H1 (cell line): ENCODE measurements at regions not wholly inside any gene's neighbourhood (a gene's known extent, or its start where the extent isn't known, plus 50 kb on each side); places are given as distances from the start of the nearest gene placed in this dataset.

ENCODE experiments used
- CTCF ChIA-PET: fragments of 300-600 bp; sonication (Branson Sonifier 250); formaldehyde crosslinking; loops from one replicate; lab custom pipeline; 2021; ENCODE audit not compliant: partially characterized antibody; lab: Charles Lee
- POLR2A ChIA-PET: fragments of 300-600 bp; sonication (Branson Sonifier 250); formaldehyde crosslinking; loops from one replicate; lab custom pipeline; 2021; ENCODE audit warnings: inconsistent platforms; ENCODE audit not compliant: partially characterized antibody; lab: Charles Lee
- DNase-seq, 2 experiments: peaks; one replicate each; pipeline versions ENCODE4 v3.0.0 to v3.0.0-alpha.2; 2010 to 2022; ENCODE audit warnings: low spot score in 2 of 2, low read depth in 1 of 2, mixed read lengths in 1 of 2
- FAIRE-seq: peaks from 2 replicates; lab custom pipeline; 2011; peaks lifted over from hg19 to GRCh38; lab: Jason Lieb, UNC
- H2AFZ ChIP-seq: 2 replicates; pipeline ENCODE4 v1.8.1; 2012; ENCODE audit warnings: low read length, inconsistent platforms
- H2AK5ac ChIP-seq: 2 replicates; pipeline ENCODE4 v1.6.1; 2013; ENCODE audit warnings: low read depth, low read length
- H2BK120ac ChIP-seq: replicated peaks from 2 replicates; pipeline ENCODE3; 2013; ENCODE audit warnings: low read depth, low read length, inconsistent platforms
- H2BK12ac ChIP-seq: 2 replicates; pipeline ENCODE4 v1.6.1; 2013; ENCODE audit warnings: low read depth, low read length
- H2BK15ac ChIP-seq: 2 replicates; pipeline ENCODE4 v1.6.1; 2013; ENCODE audit warnings: low read length
- H2BK20ac ChIP-seq: 2 replicates; pipeline ENCODE4 v1.6.1; 2013; ENCODE audit warnings: low read length
- H2BK5ac ChIP-seq: 2 replicates; pipeline ENCODE4 v1.6.1; 2013; ENCODE audit warnings: low read depth, low read length
- H3K14ac ChIP-seq: 2 replicates; pipeline ENCODE4 v1.6.1; 2013; ENCODE audit warnings: inconsistent platforms; ENCODE audit not compliant: insufficient read length
- H3K18ac ChIP-seq: 2 replicates; pipeline ENCODE4 v1.6.1; 2013; ENCODE audit warnings: low read length; ENCODE audit errors: extremely low read depth
- H3K23ac ChIP-seq: 2 replicates; pipeline ENCODE4 v1.6.1; 2013; ENCODE audit warnings: inconsistent platforms; ENCODE audit not compliant: insufficient read length
- H3K23me2 ChIP-seq: 2 replicates; pipeline ENCODE4 v1.6.1; 2013; ENCODE audit warnings: low read depth, low read length
- H3K27ac ChIP-seq: 2 replicates; pipeline ENCODE4 v1.6.1; 2011; ENCODE audit warnings: low read depth, low read length, inconsistent platforms
- H3K27me3 ChIP-seq, 4 experiments: replicated peaks in 1 of 4; 1 replicate in 1 of 4; 2 replicates in 3 of 4; pipeline versions ENCODE4 v1.6.1 to v1.8.1; 2011 to 2013; ENCODE audit warnings: low read length in 3 of 4, mild to moderate bottlenecking in 3 of 4, inconsistent platforms in 2 of 4, mixed read lengths in 2 of 4, moderate library complexity in 1 of 4; ENCODE audit not compliant: control insufficient read depth in 3 of 4, insufficient read depth in 3 of 4; ENCODE audit errors: extremely low read depth in 1 of 4
- H3K36me3 ChIP-seq, 4 experiments: 2 replicates each; pipeline versions ENCODE4 v1.6.1 to v1.8.1; 2011 to 2013; ENCODE audit warnings: mild to moderate bottlenecking in 4 of 4, low read length in 3 of 4, moderate library complexity in 2 of 4, control low read depth in 1 of 4, inconsistent platforms in 1 of 4; ENCODE audit not compliant: insufficient read depth in 4 of 4, control insufficient read depth in 2 of 4
- H3K4ac ChIP-seq: replicated peaks from 2 replicates; pipeline ENCODE3; 2013; ENCODE audit warnings: low read length, low read depth, mixed read lengths, inconsistent platforms; ENCODE audit not compliant: insufficient read length
- H3K4me1 ChIP-seq, 4 experiments: replicated peaks in 1 of 4; 1 replicate in 1 of 4; 2 replicates in 3 of 4; pipeline versions ENCODE4 v1.6.1 to v1.8.1; 2011 to 2013; ENCODE audit warnings: low read length in 3 of 4, inconsistent platforms in 2 of 4, mixed read lengths in 1 of 4; ENCODE audit not compliant: insufficient read depth in 4 of 4, control insufficient read depth in 3 of 4
- H3K4me2 ChIP-seq, 2 experiments: 2 replicates each; pipeline versions ENCODE4 v1.6.1 to v1.8.1; 2011 to 2013; ENCODE audit warnings: low read depth in 2 of 2, low read length in 2 of 2, control low read depth in 1 of 2, inconsistent platforms in 1 of 2, mild to moderate bottlenecking in 1 of 2; ENCODE audit not compliant: insufficient read depth in 1 of 2
- H3K4me3 ChIP-seq, 4 experiments: fragments of 200-600, 300-600 bp in 1 of 4; sonication (generic), shearing (Covaris generic), sonication (Bioruptor Twin) in 1 of 4; 2 replicates each; pipeline versions ENCODE4 v1.5.1 to v1.8.1; 2011 to 2016; ENCODE audit warnings: low read length in 4 of 4, low read depth in 3 of 4, control low read depth in 2 of 4, inconsistent platforms in 2 of 4, mild to moderate bottlenecking in 2 of 4, mixed read lengths in 1 of 4, moderate library complexity in 1 of 4; ENCODE audit not compliant: insufficient read depth in 2 of 4; ENCODE audit errors: extremely low read depth in 1 of 4
- H3K56ac ChIP-seq: replicated peaks from 2 replicates; pipeline ENCODE3; 2013; ENCODE audit warnings: low read depth, mild to moderate bottlenecking, mixed read lengths, low read length, inconsistent platforms; ENCODE audit not compliant: insufficient read length
- H3K79me1 ChIP-seq: 2 replicates; pipeline ENCODE4 v1.6.1; 2013; ENCODE audit warnings: low read depth, low read length, control low read depth
- H3K79me2 ChIP-seq, 2 experiments: 2 replicates each; pipeline versions ENCODE4 v1.6.1 to v1.8.1; 2012 to 2013; ENCODE audit warnings: low read length in 2 of 2, mild to moderate bottlenecking in 2 of 2, inconsistent platforms in 1 of 2; ENCODE audit not compliant: insufficient read depth in 2 of 2, control insufficient read depth in 1 of 2
- H3K9ac ChIP-seq, 4 experiments: replicated peaks in 1 of 4; 1 replicate in 1 of 4; 2 replicates in 3 of 4; pipeline versions ENCODE4 v1.6.1 to v1.8.1; 2011 to 2013; ENCODE audit warnings: low read depth in 3 of 4, low read length in 3 of 4, control low read depth in 2 of 4, mild to moderate bottlenecking in 2 of 4, moderate library complexity in 2 of 4, inconsistent platforms in 1 of 4; ENCODE audit errors: extremely low read depth in 1 of 4
- H3K9me3 ChIP-seq, 2 experiments: 2 replicates each; pipeline versions ENCODE4 v1.6.1 to v1.8.1; 2012 to 2013; ENCODE audit warnings: mild to moderate bottlenecking in 2 of 2, moderate library complexity in 2 of 2, control low read depth in 1 of 2, inconsistent platforms in 1 of 2, low read depth in 1 of 2, low read length in 1 of 2, mixed read lengths in 1 of 2; ENCODE audit not compliant: insufficient read depth in 2 of 2
- H4K20me1 ChIP-seq, 2 experiments: replicated peaks in 1 of 2; 2 replicates each; pipeline versions ENCODE3 to v1.8.1; 2011 to 2013; ENCODE audit warnings: inconsistent platforms in 2 of 2, low read length in 2 of 2, mild to moderate bottlenecking in 1 of 2; ENCODE audit not compliant: insufficient read depth in 2 of 2, control insufficient read depth in 1 of 2
- H4K5ac ChIP-seq: 2 replicates; pipeline ENCODE4 v1.6.1; 2013; ENCODE audit warnings: low read length, low read depth, mixed read lengths, inconsistent platforms; ENCODE audit not compliant: insufficient read length
- H4K8ac ChIP-seq: 2 replicates; pipeline ENCODE4 v1.8.0; 2013; ENCODE audit warnings: mild to moderate bottlenecking, moderate library complexity, low read length, inconsistent platforms; ENCODE audit not compliant: insufficient read depth; ENCODE audit errors: extremely low read depth
- H4K91ac ChIP-seq: replicated peaks from 2 replicates; pipeline ENCODE3; 2013; ENCODE audit warnings: low read length, mixed read lengths, inconsistent platforms; ENCODE audit not compliant: insufficient read length
- BACH1 ChIP-seq: IDR thresholded peaks from 2 replicates; pipeline ENCODE4 v1.6.1; 2012; ENCODE audit warnings: low read length, improper control_type of control experiment
- CBX5 ChIP-seq: fragments of 300-800, 300-1000 bp; sonication (generic); IDR thresholded peaks from 2 replicates; pipeline ENCODE4 v1.7.1; 2016; ENCODE audit warnings: antibody characterized with exemption, low read length, low read depth
- JUN ChIP-seq: IDR thresholded peaks from 2 replicates; pipeline ENCODE4 v1.6.1; 2011; ENCODE audit warnings: low read depth, mild to moderate bottlenecking, improper control_type of control experiment, low read length
- KDM1A ChIP-seq: fragments of 200-600, 300-600 bp; sonication (generic); IDR thresholded peaks from 2 replicates; pipeline ENCODE4 v1.7.1; 2016; ENCODE audit warnings: mild to moderate bottlenecking, low read length, borderline replicate concordance
- KDM5A ChIP-seq: fragments of 200-600 bp; IDR thresholded peaks from 2 replicates; pipeline ENCODE4 v1.7.1; 2012; ENCODE audit warnings: mild to moderate bottlenecking, low read length, inconsistent platforms, mixed read lengths
- MAFK ChIP-seq: IDR thresholded peaks from 2 replicates; pipeline ENCODE4 v1.6.1; 2012; ENCODE audit warnings: low read depth, mild to moderate bottlenecking, improper control_type of control experiment, low read length
- POLR2A ChIP-seq, 2 experiments: IDR thresholded peaks; 1 replicate in 1 of 2; 2 replicates in 1 of 2; pipeline ENCODE4 v1.6.1; 2011; ENCODE audit warnings: low read depth in 2 of 2, low read length in 2 of 2, mild to moderate bottlenecking in 2 of 2; ENCODE audit errors: control extremely low read depth in 1 of 2
- RFX5 ChIP-seq: IDR thresholded peaks from 2 replicates; pipeline ENCODE4 v1.6.1; 2011; ENCODE audit warnings: low read depth, low read length, improper control_type of control experiment, borderline replicate concordance
- TAF1 ChIP-seq: IDR thresholded peaks from 2 replicates; pipeline ENCODE4 v1.6.1; 2011; ENCODE audit warnings: mild to moderate bottlenecking, low read depth, low read length
- TAF7 ChIP-seq: optimal IDR thresholded peaks from 2 replicates; pipeline ENCODE3; 2011; ENCODE audit warnings: low read depth, mild to moderate bottlenecking, inconsistent platforms, low read length, moderate library complexity, borderline replicate concordance
- WGBS, 2 experiments: shearing (Covaris generic) in 1 of 2; methylation state at CpG; one replicate each; pipeline versions ENCODE4 v1.1.6 to v1.1.7; 2013 to 2015; ENCODE audit warnings: low lambda C conversion rate in 2 of 2, mixed read lengths in 2 of 2, inconsistent platforms in 1 of 2, low coverage in 1 of 2, missing lambda C conversion rate in 1 of 2; ENCODE audit not compliant: insufficient replicate concordance in 2 of 2, insufficient coverage in 1 of 2, insufficient read length in 1 of 2; ENCODE audit errors: extremely low coverage in 1 of 2, missing lambda C conversion rate in 1 of 2; 5-methylcytosine and 5-hydroxymethylcytosine counted together
- TF ChIP-seq, protein P1 (sequence below): IDR thresholded peaks from 2 replicates; pipeline ENCODE4 v1.6.1; 2011; ENCODE audit warnings: low read length, improper control_type of control experiment
- TF ChIP-seq, protein P2 (sequence below): IDR thresholded peaks from 2 replicates; pipeline ENCODE4 v1.6.1; 2012; ENCODE audit warnings: low read length, inconsistent platforms
- TF ChIP-seq, protein P3 (sequence below): IDR thresholded peaks from 2 replicates; pipeline ENCODE4 v1.6.1; 2012; ENCODE audit warnings: inconsistent platforms

DNA sequence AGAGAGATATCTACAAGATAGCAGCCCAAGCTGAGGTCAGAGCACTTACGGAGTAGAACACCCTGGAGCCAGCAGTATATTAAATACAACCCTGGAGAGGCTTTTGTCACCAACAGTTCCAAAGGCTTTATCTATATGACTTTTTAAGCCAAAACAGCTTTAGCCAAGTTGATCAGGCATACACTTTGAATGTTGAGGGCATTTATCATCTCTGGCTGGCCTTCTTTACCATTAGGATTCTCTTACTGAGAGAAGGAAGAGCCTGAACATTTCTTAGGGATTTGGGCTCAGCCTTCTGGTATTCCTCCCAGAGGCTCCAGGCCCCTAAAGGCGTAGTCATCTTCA lies 161.3 kb upstream of the RIMS1 start:
- CTCF ChIA-PET = no interaction called here
- H3K79me2 ChIP-seq = no peaks in the 10 kb centered on the region
- H3K4me1 ChIP-seq = no peaks in the 10 kb centered on the region
- H2BK20ac ChIP-seq = no peak overlapping the region
- no peak for FAIRE-seq
- no peak overlapping the region for H3K27ac ChIP-seq
- H2BK120ac ChIP-seq = no peak overlapping the region
- H2AFZ ChIP-seq = no peak overlapping the region
- H3K79me1 ChIP-seq = no peaks in the 10 kb centered on the region
- H3K4me2 ChIP-seq = no peak overlapping the region
- H3K36me3 ChIP-seq = no peaks in the 10 kb centered on the region
- H3K9me3 ChIP-seq = no peaks in the 10 kb centered on the region
- H4K5ac ChIP-seq = no peak overlapping the region
- no peak overlapping the region for H3K4me3 ChIP-seq
- H3K18ac ChIP-seq = no peak overlapping the region
- WGBS, 2 experiments = 86% methylated on average over 2 of the region's 2 CpGs; no CpG with 5 or more reads in 1 of the 2 experiments
- POLR2A ChIA-PET = no interaction called here
- no peaks in the 10 kb centered on the region for H4K20me1 ChIP-seq
- H4K91ac ChIP-seq = no peak overlapping the region
- H3K9ac ChIP-seq = no peak overlapping the region
- DNase-seq = no peak
- H2AK5ac ChIP-seq = no peak overlapping the region
- no peak overlapping the region for H2BK12ac ChIP-seq
- H3K23ac ChIP-seq = no peak overlapping the region
- no peaks in the 10 kb centered on the region for H3K23me2 ChIP-seq
- H3K27me3 ChIP-seq = no peaks in the 10 kb centered on the region
- no peak overlapping the region for H3K4ac ChIP-seq
- no peak overlapping the region for H3K56ac ChIP-seq
- no peak overlapping the region for H2BK15ac ChIP-seq
- no peak overlapping the region for H4K8ac ChIP-seq
- H2BK5ac ChIP-seq = no peak overlapping the region
- no peak overlapping the region for H3K14ac ChIP-seq
- TF ChIP-seq BACH1 (no peak), TAF7 (no peak), TAF1 (no peak), CBX5 (no peak), KDM1A (no peak), JUN (no peak), KDM5A (no peak), MAFK (no peak), POLR2A (IDR thresholded peaks at IDR 0.05; ENCODE audit: control extremely low read depth in 1 of 2, low read depth in 2 of 2, low read length in 2 of 2) (no peak), RFX5 (no peak)
- TF ChIP-seq, protein P1, sequence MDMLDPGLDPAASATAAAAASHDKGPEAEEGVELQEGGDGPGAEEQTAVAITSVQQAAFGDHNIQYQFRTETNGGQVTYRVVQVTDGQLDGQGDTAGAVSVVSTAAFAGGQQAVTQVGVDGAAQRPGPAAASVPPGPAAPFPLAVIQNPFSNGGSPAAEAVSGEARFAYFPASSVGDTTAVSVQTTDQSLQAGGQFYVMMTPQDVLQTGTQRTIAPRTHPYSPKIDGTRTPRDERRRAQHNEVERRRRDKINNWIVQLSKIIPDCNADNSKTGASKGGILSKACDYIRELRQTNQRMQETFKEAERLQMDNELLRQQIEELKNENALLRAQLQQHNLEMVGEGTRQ = no peak
- TF ChIP-seq, protein P2, sequence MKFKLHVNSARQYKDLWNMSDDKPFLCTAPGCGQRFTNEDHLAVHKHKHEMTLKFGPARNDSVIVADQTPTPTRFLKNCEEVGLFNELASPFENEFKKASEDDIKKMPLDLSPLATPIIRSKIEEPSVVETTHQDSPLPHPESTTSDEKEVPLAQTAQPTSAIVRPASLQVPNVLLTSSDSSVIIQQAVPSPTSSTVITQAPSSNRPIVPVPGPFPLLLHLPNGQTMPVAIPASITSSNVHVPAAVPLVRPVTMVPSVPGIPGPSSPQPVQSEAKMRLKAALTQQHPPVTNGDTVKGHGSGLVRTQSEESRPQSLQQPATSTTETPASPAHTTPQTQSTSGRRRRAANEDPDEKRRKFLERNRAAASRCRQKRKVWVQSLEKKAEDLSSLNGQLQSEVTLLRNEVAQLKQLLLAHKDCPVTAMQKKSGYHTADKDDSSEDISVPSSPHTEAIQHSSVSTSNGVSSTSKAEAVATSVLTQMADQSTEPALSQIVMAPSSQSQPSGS = no peak
- TF ChIP-seq, protein P3, sequence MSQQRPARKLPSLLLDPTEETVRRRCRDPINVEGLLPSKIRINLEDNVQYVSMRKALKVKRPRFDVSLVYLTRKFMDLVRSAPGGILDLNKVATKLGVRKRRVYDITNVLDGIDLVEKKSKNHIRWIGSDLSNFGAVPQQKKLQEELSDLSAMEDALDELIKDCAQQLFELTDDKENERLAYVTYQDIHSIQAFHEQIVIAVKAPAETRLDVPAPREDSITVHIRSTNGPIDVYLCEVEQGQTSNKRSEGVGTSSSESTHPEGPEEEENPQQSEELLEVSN = no peak
